Activated naive CD4-positive, alpha-beta T cell treated with anti-CD3 and anti-CD28 coated beads, Interleukin-2, amount 50 U/mL, for 24 hours (primary cell): ENCODE measurements at regions not wholly inside any gene's neighbourhood (a gene's known extent, or its start where the extent isn't known, plus 50 kb on each side); places are given as distances from the start of the nearest gene placed in this dataset.

Source experiments
- H3K27ac Mint-ChIP-seq: one replicate; pipeline ENCODE4 v1.8.0; 2021; ENCODE audit warnings: mild to moderate bottlenecking, mixed read lengths
- H3K27me3 Mint-ChIP-seq: one replicate; pipeline ENCODE4 v1.8.0; 2021; ENCODE audit warnings: mixed read lengths
- H3K36me3 Mint-ChIP-seq: one replicate; pipeline ENCODE4 v1.8.0; 2021; ENCODE audit warnings: mixed read lengths
- H3K4me1 Mint-ChIP-seq: one replicate; pipeline ENCODE4 v1.8.0; 2021; ENCODE audit warnings: mixed read lengths
- H3K4me3 Mint-ChIP-seq: one replicate; pipeline ENCODE4 v1.8.0; 2021; ENCODE audit warnings: mild to moderate bottlenecking, mixed read lengths
- H3K9me3 Mint-ChIP-seq: one replicate; pipeline ENCODE4 v1.8.0; 2021; ENCODE audit warnings: mixed read lengths

- Mint-ChIP-seq H3K36me3 (no peaks in the 10 kb centered on the region), H3K4me3 (no peak overlapping the region), H3K27ac (no peak overlapping the region), H3K9me3 (no peaks in the 10 kb centered on the region), H3K27me3 (peaks cover 2% of the 10 kb centered on the region), H3K4me1 (no peaks in the 10 kb centered on the region)
Measured at GRCh38 chr19:31118287-31118955, 230.8 kb downstream of the TSHZ3 start.

- no peak overlapping the region for H3K27ac Mint-ChIP-seq
- no peaks in the 10 kb centered on the region for H3K9me3 Mint-ChIP-seq
- H3K4me1 Mint-ChIP-seq, result peaks cover 4% of the 10 kb centered on the region
- H3K27me3 Mint-ChIP-seq, result peaks cover 9% of the 10 kb centered on the region
- H3K36me3 Mint-ChIP-seq, result no peaks in the 10 kb centered on the region
- no peak overlapping the region for H3K4me3 Mint-ChIP-seq
Measured at GRCh38 chr19:31114585-31114984, 234.7 kb downstream of the TSHZ3 start.

DNA sequence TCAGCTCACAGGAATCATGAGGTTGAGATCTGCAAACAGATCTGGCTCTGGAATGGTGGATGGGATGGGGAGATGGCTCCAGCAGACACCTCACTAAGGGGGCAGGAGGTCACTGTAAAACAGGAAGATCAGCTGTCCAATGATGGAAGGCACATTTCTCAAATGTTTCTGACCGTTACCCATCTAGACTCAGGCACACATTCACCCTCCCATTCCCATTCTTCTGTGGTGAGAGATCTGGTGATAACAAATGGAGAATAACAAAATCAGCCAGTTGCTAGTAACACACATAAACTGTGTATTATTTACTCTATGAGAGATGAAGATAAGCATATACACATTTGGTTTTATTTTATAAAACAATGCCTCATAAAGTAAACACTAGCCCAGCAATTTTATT lies 235.9 kb downstream of the TSHZ3 start:
- no peaks in the 10 kb centered on the region for H3K36me3 Mint-ChIP-seq
- H3K27ac Mint-ChIP-seq, result no peak overlapping the region
- H3K4me3 Mint-ChIP-seq, result no peak overlapping the region
- H3K27me3 Mint-ChIP-seq, result peaks cover 11% of the 10 kb centered on the region
- peaks cover 10% of the 10 kb centered on the region for H3K4me1 Mint-ChIP-seq
- no peaks in the 10 kb centered on the region for H3K9me3 Mint-ChIP-seq

DNA sequence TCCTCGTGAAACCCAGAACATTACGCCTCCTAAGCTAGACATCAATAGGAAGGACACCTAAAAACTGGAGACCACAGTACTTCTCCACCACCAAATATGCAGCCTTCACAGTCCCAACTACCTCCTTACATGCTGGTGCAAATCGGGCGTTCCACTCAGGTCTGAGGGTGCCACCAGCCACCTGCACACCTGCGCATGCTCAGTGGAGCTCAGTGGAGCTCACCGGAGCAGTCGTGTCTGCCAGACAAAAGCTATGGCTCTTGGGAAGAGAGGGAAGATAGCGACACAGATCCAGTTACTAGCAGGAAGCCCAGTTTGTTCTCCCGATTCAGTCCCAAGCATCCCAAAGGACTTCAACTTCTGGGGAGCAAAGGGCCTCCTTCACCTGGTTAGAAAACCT lies 237.1 kb downstream of the TSHZ3 start:
- Mint-ChIP-seq H3K9me3 (no peaks in the 10 kb centered on the region), H3K4me1 (peaks cover 10% of the 10 kb centered on the region), H3K36me3 (no peaks in the 10 kb centered on the region), H3K4me3 (no peak overlapping the region), H3K27ac (no peak overlapping the region), H3K27me3 (peaks cover 11% of the 10 kb centered on the region)

DNA sequence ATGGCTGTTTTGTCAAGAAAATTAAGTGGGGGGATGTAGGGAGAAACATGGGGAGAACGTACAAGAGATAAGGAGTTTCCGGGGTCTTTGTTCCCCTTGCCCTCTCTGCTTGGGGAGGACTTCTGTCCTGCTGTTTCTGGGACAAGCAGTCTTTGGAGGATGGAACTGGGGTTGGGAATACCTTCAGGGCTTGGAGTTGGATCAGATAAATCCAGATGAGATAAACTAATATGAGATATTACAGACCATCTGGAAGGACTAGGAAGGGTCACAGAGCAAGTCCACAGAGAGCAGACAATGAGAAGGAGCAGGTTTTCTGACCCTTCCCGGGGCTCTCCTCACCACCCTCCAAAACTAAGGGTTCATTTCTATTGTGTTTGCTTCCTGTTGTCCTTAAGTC lies 237.5 kb downstream of the TSHZ3 start:
- Mint-ChIP-seq H3K27me3 (peaks cover 11% of the 10 kb centered on the region), H3K4me1 (peaks cover 10% of the 10 kb centered on the region), H3K4me3 (no peak overlapping the region), H3K9me3 (no peaks in the 10 kb centered on the region), H3K27ac (no peak overlapping the region), H3K36me3 (no peaks in the 10 kb centered on the region)

- H3K4me3 Mint-ChIP-seq, result no peak overlapping the region
- no peak overlapping the region for H3K27ac Mint-ChIP-seq
- H3K9me3 Mint-ChIP-seq, result no peaks in the 10 kb centered on the region
- H3K4me1 Mint-ChIP-seq, result peaks cover 10% of the 10 kb centered on the region
- peaks cover 13% of the 10 kb centered on the region for H3K27me3 Mint-ChIP-seq
- no peaks in the 10 kb centered on the region for H3K36me3 Mint-ChIP-seq
Measured at GRCh38 chr19:31110336-31110735, 238.9 kb downstream of the TSHZ3 start.

DNA sequence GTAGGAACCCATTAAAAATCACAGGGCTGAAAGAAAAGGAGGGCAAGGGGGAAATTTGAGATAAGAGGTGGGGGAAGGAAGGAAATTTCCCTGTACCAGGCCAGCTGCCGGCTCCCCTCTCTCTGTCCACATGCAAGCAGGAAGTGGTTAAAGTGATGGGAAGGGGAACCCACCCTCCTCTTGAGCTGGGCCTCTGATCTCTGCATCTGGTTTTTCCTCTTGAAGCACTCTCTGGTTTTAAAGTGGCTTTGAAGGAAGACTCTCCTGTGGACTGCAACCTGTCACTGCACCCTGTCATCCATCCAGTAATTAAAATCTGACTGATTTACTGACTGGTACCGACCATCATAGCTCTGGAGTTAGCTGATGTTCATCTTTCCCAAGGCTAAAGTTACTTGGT lies 239.6 kb downstream of the TSHZ3 start:
- Mint-ChIP-seq H3K27me3 (peaks cover 13% of the 10 kb centered on the region), H3K4me3 (no peak overlapping the region), H3K27ac (no peak overlapping the region), H3K36me3 (no peaks in the 10 kb centered on the region), H3K9me3 (no peaks in the 10 kb centered on the region), H3K4me1 (peaks cover 10% of the 10 kb centered on the region)

GRCh38 chr19:31107096-31107495 lies 242.1 kb downstream of the TSHZ3 start:
- H3K27ac Mint-ChIP-seq, result no peak overlapping the region
- no peaks in the 10 kb centered on the region for H3K9me3 Mint-ChIP-seq
- peaks cover 9% of the 10 kb centered on the region for H3K27me3 Mint-ChIP-seq
- no peaks in the 10 kb centered on the region for H3K36me3 Mint-ChIP-seq
- no peak overlapping the region for H3K4me3 Mint-ChIP-seq
- H3K4me1 Mint-ChIP-seq, result peaks cover 10% of the 10 kb centered on the region

DNA sequence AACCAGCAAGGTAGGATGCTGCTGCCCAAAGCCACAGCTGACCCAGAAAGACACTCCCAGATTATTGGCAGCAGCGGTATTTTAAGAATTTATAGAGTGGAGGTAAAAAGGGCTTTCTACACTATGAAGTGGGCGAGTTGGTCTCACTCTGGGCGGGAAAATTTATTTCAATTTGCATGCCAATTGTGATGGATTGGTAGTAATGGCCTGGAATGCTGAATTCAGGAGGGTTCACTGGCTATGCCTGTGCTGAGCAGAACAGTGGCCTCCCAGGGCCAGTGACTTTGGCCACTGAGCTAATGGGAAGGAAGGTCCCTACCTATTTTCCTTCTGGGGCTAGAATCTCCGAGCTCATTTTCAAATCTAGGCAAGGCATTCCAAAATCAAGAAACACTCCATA lies 243.5 kb downstream of the TSHZ3 start:
- Mint-ChIP-seq H3K9me3 (no peaks in the 10 kb centered on the region), H3K27ac (no peak overlapping the region), H3K36me3 (no peaks in the 10 kb centered on the region), H3K4me3 (no peak overlapping the region), H3K4me1 (peaks cover 10% of the 10 kb centered on the region), H3K27me3 (peaks cover 5% of the 10 kb centered on the region)

DNA sequence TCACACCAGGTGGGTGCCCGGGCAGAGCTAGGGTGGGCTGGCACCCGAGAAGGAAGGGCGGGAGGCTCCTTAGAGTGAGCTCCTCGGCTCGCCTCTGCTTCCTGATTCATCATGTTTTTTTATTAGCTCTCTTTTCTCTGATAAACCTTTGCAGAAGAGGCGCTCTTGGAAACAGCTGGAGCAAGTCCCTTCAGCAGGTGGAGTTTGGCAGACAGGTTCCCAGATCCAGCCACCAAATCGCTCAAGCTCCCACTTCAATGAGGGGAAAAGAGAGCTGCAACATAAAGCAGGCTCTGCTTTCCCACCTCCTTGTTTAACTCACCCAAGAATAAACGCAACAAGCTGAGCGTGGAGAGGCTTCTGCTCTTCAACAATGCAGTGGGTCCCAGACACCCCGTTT lies 244.8 kb downstream of the TSHZ3 start:
- Mint-ChIP-seq H3K27me3 (peaks cover 5% of the 10 kb centered on the region), H3K36me3 (no peaks in the 10 kb centered on the region), H3K4me3 (no peak overlapping the region), H3K9me3 (no peaks in the 10 kb centered on the region), H3K4me1 (peaks cover 5% of the 10 kb centered on the region), H3K27ac (no peak overlapping the region)

- Mint-ChIP-seq H3K36me3 (no peaks in the 10 kb centered on the region), H3K27me3 (peaks cover 3% of the 10 kb centered on the region), H3K9me3 (no peaks in the 10 kb centered on the region), H3K27ac (no peak overlapping the region), H3K4me1 (no peaks in the 10 kb centered on the region), H3K4me3 (no peak overlapping the region)
Measured at GRCh38 chr19:31103228-31103627, 246.0 kb downstream of the TSHZ3 start.

DNA sequence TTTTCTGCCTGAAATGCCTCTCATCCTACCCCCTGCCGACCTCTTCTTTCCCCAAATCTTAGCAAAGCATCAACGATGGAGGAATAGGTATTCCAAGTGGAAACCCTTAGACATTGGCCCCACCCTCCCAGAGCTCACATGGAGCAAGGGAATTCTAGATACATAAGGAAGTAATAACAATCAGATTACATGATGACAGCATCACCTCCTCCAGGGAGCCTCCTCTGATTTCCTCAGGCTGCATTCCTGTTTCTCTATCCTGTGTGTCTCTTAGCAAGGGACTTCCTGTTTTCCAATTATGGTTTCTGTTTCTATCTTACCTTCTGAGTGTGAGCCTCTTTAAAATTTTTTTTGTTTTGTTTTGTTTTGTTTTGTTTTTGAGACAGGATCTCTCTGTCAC lies 246.6 kb downstream of the TSHZ3 start:
- Mint-ChIP-seq H3K4me1 (no peaks in the 10 kb centered on the region), H3K4me3 (no peak overlapping the region), H3K36me3 (no peaks in the 10 kb centered on the region), H3K9me3 (no peaks in the 10 kb centered on the region), H3K27me3 (peaks cover 3% of the 10 kb centered on the region), H3K27ac (no peak overlapping the region)

DNA sequence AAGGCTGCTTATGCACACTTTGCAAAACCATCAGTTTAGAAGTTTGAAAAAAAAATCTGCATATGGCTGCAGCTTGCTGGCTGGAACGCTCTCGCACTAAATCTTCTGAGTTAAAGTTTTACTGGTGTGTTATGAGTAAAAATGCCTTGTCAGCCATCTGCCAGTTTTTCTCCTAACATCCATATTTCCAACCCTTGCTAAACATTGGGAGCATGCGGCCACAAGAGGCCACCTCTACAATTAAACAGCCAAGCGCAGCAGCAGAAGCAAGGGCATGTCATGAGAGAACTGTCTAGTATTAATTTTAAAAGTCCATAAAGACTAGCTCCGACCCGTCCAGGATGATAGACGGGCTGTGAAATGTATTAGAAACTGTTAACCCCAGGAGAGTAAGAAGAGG lies 248.3 kb downstream of the TSHZ3 start:
- peaks cover 1% of the 10 kb centered on the region for H3K27me3 Mint-ChIP-seq
- no peaks in the 10 kb centered on the region for H3K9me3 Mint-ChIP-seq
- H3K36me3 Mint-ChIP-seq, result no peaks in the 10 kb centered on the region
- H3K4me1 Mint-ChIP-seq, result no peaks in the 10 kb centered on the region
- no peak overlapping the region for H3K27ac Mint-ChIP-seq
- no peak overlapping the region for H3K4me3 Mint-ChIP-seq

GRCh38 chr19:31100206-31100590 lies 249.0 kb downstream of the TSHZ3 start:
- H3K27me3 Mint-ChIP-seq, result peaks cover 1% of the 10 kb centered on the region
- H3K36me3 Mint-ChIP-seq, result no peaks in the 10 kb centered on the region
- no peaks in the 10 kb centered on the region for H3K4me1 Mint-ChIP-seq
- H3K27ac Mint-ChIP-seq, result no peak overlapping the region
- H3K4me3 Mint-ChIP-seq, result no peak overlapping the region
- no peaks in the 10 kb centered on the region for H3K9me3 Mint-ChIP-seq

GRCh38 chr19:31099515-31100205 lies 249.6 kb downstream of the TSHZ3 start:
- no peaks in the 10 kb centered on the region for H3K4me1 Mint-ChIP-seq
- no peak overlapping the region for H3K4me3 Mint-ChIP-seq
- H3K27ac Mint-ChIP-seq, result no peak overlapping the region
- H3K9me3 Mint-ChIP-seq, result no peaks in the 10 kb centered on the region
- peaks cover 1% of the 10 kb centered on the region for H3K27me3 Mint-ChIP-seq
- H3K36me3 Mint-ChIP-seq, result no peaks in the 10 kb centered on the region

- H3K36me3 Mint-ChIP-seq, result no peaks in the 10 kb centered on the region
- no peaks in the 10 kb centered on the region for H3K9me3 Mint-ChIP-seq
- no peaks in the 10 kb centered on the region for H3K4me1 Mint-ChIP-seq
- no peak overlapping the region for H3K4me3 Mint-ChIP-seq
- peaks cover 1% of the 10 kb centered on the region for H3K27me3 Mint-ChIP-seq
- H3K27ac Mint-ChIP-seq, result no peak overlapping the region
Measured at GRCh38 chr19:31098836-31099235, 250.4 kb downstream of the TSHZ3 start.
